PC-3 (cell line): ENCODE measurements at regions not wholly inside any gene's neighbourhood (a gene's known extent, or its start where the extent isn't known, plus 50 kb on each side); places are given as distances from the start of the nearest gene placed in this dataset.

Source experiments
- ATAC-seq: fragments of 200-7000 bp; cut with Tn5 transposase; 2 replicates; pipeline ENCODE4 v1.9.1; 2020; ENCODE audit warnings: mild to moderate bottlenecking, moderate library complexity
- BruUV-seq: library from RNA; stranded (reverse); fragments of 400-500 nt; replicated peaks from 2 replicates; lab custom pipeline; 2021; lab: Mats Ljungman, UMichigan
- CTCF ChIA-PET: fragments of 300-600 bp; sonication (Branson Sonifier 250); formaldehyde crosslinking; loops from one replicate; lab custom pipeline; 2022; ENCODE audit warnings: antibody characterized with exemption; lab: Charles Lee
- POLR2A ChIA-PET: fragments of 300-600 bp; sonication (Branson Sonifier 250); formaldehyde crosslinking; loops from one replicate; lab custom pipeline; 2022; ENCODE audit warnings: antibody characterized with exemption; ENCODE audit not compliant: unreplicated experiment; lab: Charles Lee
- DNase-seq: peaks from one replicate; pipeline ENCODE4 v3.0.0-alpha.2; 2015
- H2AFZ ChIP-seq: fragments of 300-600 bp; sonication (generic); 2 replicates; pipeline ENCODE4 v1.6.0; 2016; ENCODE audit warnings: antibody characterized with exemption, low read length
- H3F3A ChIP-seq: fragments of 300-600 bp; sonication (generic); one replicate; pipeline ENCODE4 v1.6.0; 2017; ENCODE audit warnings: antibody characterized with exemption, low read length, control low read depth, mild to moderate bottlenecking; ENCODE audit not compliant: unreplicated experiment
- H3K27ac ChIP-seq: fragments of 300-600 bp; sonication (generic); 2 replicates; pipeline ENCODE4 v1.5.1; 2016; ENCODE audit warnings: mild to moderate bottlenecking, low read length
- H3K27me3 ChIP-seq: fragments of 300-600 bp; sonication (generic); 2 replicates; pipeline ENCODE4 v1.6.1; 2016; ENCODE audit warnings: low read length, mixed read lengths
- H3K36me3 ChIP-seq: fragments of 300-600 bp; sonication (generic); 2 replicates; pipeline ENCODE4 v1.6.1; 2016; ENCODE audit warnings: low read depth, mixed run types, low read length, mixed read lengths
- H3K4me1 ChIP-seq: fragments of 300-600 bp; sonication (generic); 2 replicates; pipeline ENCODE4 v1.5.1; 2016; ENCODE audit warnings: low read length; ENCODE audit not compliant: insufficient read depth
- H3K4me2 ChIP-seq: fragments of 300-600 bp; sonication (generic); 2 replicates; pipeline ENCODE4 v1.6.0; 2016; ENCODE audit warnings: low read length
- H3K4me3 ChIP-seq: fragments of 300-600 bp; sonication (generic); 2 replicates; pipeline ENCODE4 v1.5.1; 2016; ENCODE audit warnings: mild to moderate bottlenecking, low read length, mixed read lengths
- H3K79me2 ChIP-seq: fragments of 300-600 bp; sonication (generic); 2 replicates; pipeline ENCODE4 v1.6.1; 2017; ENCODE audit warnings: low read length, mixed read lengths
- H3K9ac ChIP-seq: fragments of 300-600 bp; sonication (generic); 2 replicates; pipeline ENCODE4 v1.6.0; 2016; ENCODE audit warnings: mild to moderate bottlenecking, low read length
- H3K9me2 ChIP-seq: fragments of 300-600 bp; sonication (generic); replicated peaks from 2 replicates; pipeline ENCODE4 v1.6.1; 2016; ENCODE audit warnings: mixed run types, low read length, mixed read lengths
- H3K9me3 ChIP-seq: fragments of 300-600 bp; sonication (generic); 2 replicates; pipeline ENCODE4 v1.6.1; 2016; ENCODE audit warnings: low read length, mixed read lengths
- H4K20me1 ChIP-seq: fragments of 300-600 bp; sonication (generic); 2 replicates; pipeline ENCODE4 v1.6.1; 2016; ENCODE audit warnings: low read length, mixed read lengths
- EZH2 ChIP-seq: fragments of 300-600 bp; sonication (generic); IDR thresholded peaks from one replicate; pipeline ENCODE4 v1.6.1; 2017; ENCODE audit warnings: antibody characterized with exemption, mild to moderate bottlenecking, low read length; ENCODE audit not compliant: unreplicated experiment
- EZH2phosphoT487 ChIP-seq: fragments of 300-600 bp; sonication (generic); IDR thresholded peaks from 2 replicates; pipeline ENCODE4 v1.6.1; 2018; ENCODE audit warnings: mild to moderate bottlenecking, antibody characterized with exemption, low read length, borderline replicate concordance
- intact Hi-C: fragments of 100-400 bp; cut with micrococcal nuclease; formaldehyde crosslinking; loops from 2 replicates; pipeline ENCODE4 v1.9.0; 2023
- TF ChIP-seq, protein P1 (sequence below): fragments of 300-600 bp; sonication (generic); conservative IDR thresholded peaks from 2 replicates; pipeline ENCODE4 v1.5.1; 2017; ENCODE audit warnings: antibody characterized with exemption, low read depth, mild to moderate bottlenecking, low read length

DNA sequence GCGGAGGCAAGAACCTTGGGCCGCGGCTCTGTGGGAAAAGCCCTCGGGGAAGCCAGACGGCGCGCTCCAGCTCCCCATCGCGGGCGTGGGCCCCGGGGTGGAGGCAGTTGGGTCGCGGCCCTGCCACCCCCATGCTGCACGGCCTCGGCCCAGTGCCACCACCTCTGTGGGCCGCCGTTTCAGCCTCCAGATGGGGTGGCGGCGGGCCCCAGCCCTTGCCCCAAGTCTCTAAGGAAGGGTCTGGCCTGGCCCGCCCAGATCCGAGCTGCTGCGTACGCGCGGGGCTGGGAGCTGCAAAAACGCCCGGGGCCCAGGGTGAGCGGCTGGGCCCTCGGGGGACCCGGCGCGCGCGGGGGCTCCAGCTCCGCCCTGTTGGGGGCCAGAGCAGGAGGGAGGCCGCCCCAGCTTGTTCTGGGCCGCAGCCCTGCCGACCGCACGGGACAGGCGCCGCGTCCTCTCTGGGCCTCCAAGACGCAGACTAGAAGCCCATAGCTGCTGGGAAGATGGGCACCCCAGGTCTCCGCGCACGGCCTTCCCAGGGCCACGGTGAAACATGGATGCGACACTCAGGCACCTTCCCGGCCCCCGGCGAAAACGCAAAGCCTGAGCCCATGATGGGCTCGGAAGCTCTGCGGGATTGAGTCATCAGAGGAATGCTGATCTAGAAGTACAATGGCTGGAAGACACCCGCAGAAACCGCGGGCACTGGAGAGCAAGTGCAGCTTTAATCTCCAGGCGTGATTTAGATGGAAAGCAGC is 110.1 kb downstream of the KCTD15 start:
- POLR2A ChIA-PET: interaction anchor here (0.6 kb wide), 1 partner anchor 152 kb away, joined by 4 read pairs; no protein-coding TSS in a partner anchor
- H3K4me1 ChIP-seq: peaks cover 10% of the 10 kb centered on the region
- no peak overlapping the region for H3K9ac ChIP-seq
- H3K9me3 ChIP-seq: no peaks in the 10 kb centered on the region
- peak overlapping the region; percentile 70 for H3K4me2 ChIP-seq
- intact Hi-C loops: no loop called here
- no peaks in the 10 kb centered on the region for H3K27me3 ChIP-seq
- H4K20me1 ChIP-seq: no peaks in the 10 kb centered on the region
- H2AFZ ChIP-seq: peak overlapping the region; percentile 50; the same call in 1 of the 2 replicates
- DNase-seq: no peak
- no TSS peak for BruUV-seq
- no peaks in the 10 kb centered on the region for H3K36me3 ChIP-seq
- H3K9me2 ChIP-seq: no peaks in the 10 kb centered on the region
- no peaks in the 10 kb centered on the region for H3K79me2 ChIP-seq
- CTCF ChIA-PET: interaction anchor here (0.6 kb wide), 1 partner anchor 92 kb away, joined by 8 read pairs; no protein-coding TSS in a partner anchor
- H3K4me3 ChIP-seq: peak overlapping the region; percentile 48; the same call in 1 of the 2 replicates
- no peaks in the 10 kb centered on the region for H3F3A ChIP-seq
- H3K27ac ChIP-seq: no peak overlapping the region
- TF ChIP-seq EZH2phosphoT487: no peak
- TF ChIP-seq, protein P1, sequence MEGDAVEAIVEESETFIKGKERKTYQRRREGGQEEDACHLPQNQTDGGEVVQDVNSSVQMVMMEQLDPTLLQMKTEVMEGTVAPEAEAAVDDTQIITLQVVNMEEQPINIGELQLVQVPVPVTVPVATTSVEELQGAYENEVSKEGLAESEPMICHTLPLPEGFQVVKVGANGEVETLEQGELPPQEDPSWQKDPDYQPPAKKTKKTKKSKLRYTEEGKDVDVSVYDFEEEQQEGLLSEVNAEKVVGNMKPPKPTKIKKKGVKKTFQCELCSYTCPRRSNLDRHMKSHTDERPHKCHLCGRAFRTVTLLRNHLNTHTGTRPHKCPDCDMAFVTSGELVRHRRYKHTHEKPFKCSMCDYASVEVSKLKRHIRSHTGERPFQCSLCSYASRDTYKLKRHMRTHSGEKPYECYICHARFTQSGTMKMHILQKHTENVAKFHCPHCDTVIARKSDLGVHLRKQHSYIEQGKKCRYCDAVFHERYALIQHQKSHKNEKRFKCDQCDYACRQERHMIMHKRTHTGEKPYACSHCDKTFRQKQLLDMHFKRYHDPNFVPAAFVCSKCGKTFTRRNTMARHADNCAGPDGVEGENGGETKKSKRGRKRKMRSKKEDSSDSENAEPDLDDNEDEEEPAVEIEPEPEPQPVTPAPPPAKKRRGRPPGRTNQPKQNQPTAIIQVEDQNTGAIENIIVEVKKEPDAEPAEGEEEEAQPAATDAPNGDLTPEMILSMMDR: no peak
- no peak for TF ChIP-seq EZH2
- ATAC-seq: no peak; the same call in 1 of the 2 replicates

GRCh38 chr19:33910922-33911321 is 114.3 kb downstream of the KCTD15 start:
- Histone ChIP-seq H2AFZ (no peak overlapping the region), H3K27ac (no peak overlapping the region), H3K36me3 (no peaks in the 10 kb centered on the region), H3K4me3 (no peak overlapping the region), H3K79me2 (no peaks in the 10 kb centered on the region), H3K4me2 (no peak overlapping the region), H3K4me1 (no peaks in the 10 kb centered on the region), H3K27me3 (no peaks in the 10 kb centered on the region), H3F3A (no peaks in the 10 kb centered on the region), H4K20me1 (no peaks in the 10 kb centered on the region), H3K9ac (no peak overlapping the region), H3K9me3 (no peaks in the 10 kb centered on the region), H3K9me2 (no peaks in the 10 kb centered on the region)
- TF ChIP-seq EZH2 (no peak), EZH2phosphoT487 (no peak)
- CTCF ChIA-PET: no interaction called here
- POLR2A ChIA-PET: no interaction called here
- DNase-seq (no peak), ATAC-seq (no peak)
- no TSS peak for BruUV-seq
- intact Hi-C loops: no loop called here

DNA sequence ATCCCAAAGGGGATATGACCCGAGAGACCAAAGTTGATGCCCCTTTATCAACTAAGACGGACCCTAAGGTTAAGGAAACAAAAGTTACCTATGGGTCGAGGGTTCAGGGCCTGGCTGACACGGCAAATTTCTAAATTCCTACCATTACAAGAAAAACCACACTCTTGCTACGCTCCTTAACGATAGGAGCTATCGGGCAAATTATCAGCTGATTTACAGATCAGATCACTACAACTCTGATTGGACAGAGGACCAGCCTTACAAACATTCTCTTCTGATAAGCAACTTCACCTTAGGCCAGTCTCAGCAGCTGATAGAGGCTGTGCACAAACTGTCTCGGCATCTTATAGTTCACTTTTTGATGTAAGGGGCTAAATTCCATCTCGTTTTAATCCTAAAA is 117.9 kb downstream of the KCTD15 start:
- Histone ChIP-seq H3K4me3 (no peak overlapping the region), H3K36me3 (no peaks in the 10 kb centered on the region), H2AFZ (no peak overlapping the region), H3K4me1 (no peaks in the 10 kb centered on the region), H3K4me2 (no peak overlapping the region), H3K9me2 (no peaks in the 10 kb centered on the region), H4K20me1 (no peaks in the 10 kb centered on the region), H3K9ac (no peak overlapping the region), H3K79me2 (no peaks in the 10 kb centered on the region), H3F3A (no peaks in the 10 kb centered on the region), H3K27ac (no peak overlapping the region), H3K9me3 (no peaks in the 10 kb centered on the region), H3K27me3 (no peaks in the 10 kb centered on the region)
- DNase-seq: no peak
- BruUV-seq: no TSS peak
- no peak for TF ChIP-seq EZH2phosphoT487
- TF ChIP-seq, protein P1: no peak
- TF ChIP-seq EZH2: no peak
- ATAC-seq: no peak
- ChIA-PET POLR2A (no interaction called here), CTCF (no interaction called here)
- intact Hi-C loops: no loop called here
